Loucy (cell line): ENCODE measurements at regions not wholly inside any gene's neighbourhood (a gene's known extent, or its start where the extent isn't known, plus 50 kb on each side); places are given as distances from the start of the nearest gene placed in this dataset.

Experiments
- CTCF ChIP-seq: fragments of 200-600 bp; sonication (generic); conservative IDR thresholded peaks from 2 replicates; pipeline ENCODE4 v1.5.1; 2014; ENCODE audit warnings: mild to moderate bottlenecking, antibody characterized with exemption, low read length
- EZH2phosphoT487 ChIP-seq: fragments of 200-600 bp; IDR thresholded peaks from 2 replicates; pipeline ENCODE4 v1.6.1; 2018; ENCODE audit warnings: antibody characterized with exemption, mild to moderate bottlenecking, moderate library complexity, borderline replicate concordance

- TF ChIP-seq CTCF (no peak), EZH2phosphoT487 (no peak)
Observed at GRCh38 chr7:52958621-52959140, 76.8 kb upstream of the POM121L12 start.
